ENCODE measurements at regions not wholly inside any gene's neighbourhood (a gene's known extent, or its start where the extent isn't known, plus 50 kb on each side); places are given as distances from the start of the nearest gene placed in this dataset.
"Not testable (repeated sequence)": the region's sequence is repeated elsewhere in the genome, so short reads cannot be mapped to it uniquely, and the experiment has no call there.

GRCh38 chrX:18102006-18102405 is 118.7 kb downstream of the BEND2 start:
- H3K4me3 ChIP-seq (ENCODE audit: low read depth, low read length), result no peak overlapping the region
- TF ChIP-seq CTCF (IDR thresholded peaks at IDR 0.05; ENCODE audit: insufficient read depth, low read depth, low read length), result no peak
- DNase-seq (ENCODE audit: low read depth), result no peak

GRCh38 chrX:18101087-18101486 is 119.6 kb downstream of the BEND2 start:
- DNase-seq (ENCODE audit: low read depth), result no peak
- no peak overlapping the region for H3K4me3 ChIP-seq (ENCODE audit: low read depth, low read length)
- no peak for TF ChIP-seq CTCF (IDR thresholded peaks at IDR 0.05; ENCODE audit: insufficient read depth, low read depth, low read length)

DNA sequence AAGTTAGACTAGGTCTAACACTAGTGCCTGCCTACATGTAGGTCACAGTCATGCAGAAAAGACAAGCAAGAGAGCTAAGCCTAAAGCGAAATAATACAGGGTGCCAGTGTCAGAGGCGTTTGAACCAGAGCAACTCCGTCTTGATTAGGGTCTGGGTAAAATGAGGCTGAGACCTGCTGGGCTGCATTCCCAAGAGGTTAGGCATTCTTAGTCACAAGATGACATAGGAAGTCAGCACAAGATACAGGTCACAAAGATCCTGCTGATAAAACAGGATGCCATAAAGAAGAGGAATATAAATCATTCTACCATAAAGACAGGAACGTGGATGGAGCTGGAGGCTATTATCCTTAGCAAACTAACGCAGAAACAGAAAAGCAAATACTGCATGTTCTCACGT is 120.9 kb downstream of the BEND2 start:
- DNase-seq (ENCODE audit: low read depth), result no peak
- H3K4me3 ChIP-seq (ENCODE audit: low read depth, low read length), result no peak overlapping the region
- no peak for TF ChIP-seq CTCF (IDR thresholded peaks at IDR 0.05; ENCODE audit: insufficient read depth, low read depth, low read length)

- no peak for DNase-seq (ENCODE audit: low read depth)
- no peak for TF ChIP-seq CTCF (IDR thresholded peaks at IDR 0.05; ENCODE audit: insufficient read depth, low read depth, low read length)
These were observed 121.9 kb downstream of the BEND2 start for GRCh38 chrX:18098763-18099162.

GRCh38 chrX:18076434-18076833 is 144.3 kb downstream of the BEND2 start:
- DNase-seq (ENCODE audit: low read depth), result no peak
- no peak for TF ChIP-seq CTCF (IDR thresholded peaks at IDR 0.05; ENCODE audit: insufficient read depth, low read depth, low read length)

More at GRCh38 chrX:18098763-18099162, 121.9 kb downstream of the BEND2 start:
- no peak overlapping the region for H3K4me3 ChIP-seq (ENCODE audit: low read depth, low read length)

GRCh38 chrX:18075603-18076002 is 145.1 kb downstream of the BEND2 start:
- no peak for TF ChIP-seq CTCF (IDR thresholded peaks at IDR 0.05; ENCODE audit: insufficient read depth, low read depth, low read length)
- no peak for DNase-seq (ENCODE audit: low read depth)
- no peak overlapping the region for H3K4me3 ChIP-seq (ENCODE audit: low read depth, low read length)

More at GRCh38 chrX:18076434-18076833, 144.3 kb downstream of the BEND2 start:
- H3K4me3 ChIP-seq (ENCODE audit: low read depth, low read length), result no peak overlapping the region

DNA sequence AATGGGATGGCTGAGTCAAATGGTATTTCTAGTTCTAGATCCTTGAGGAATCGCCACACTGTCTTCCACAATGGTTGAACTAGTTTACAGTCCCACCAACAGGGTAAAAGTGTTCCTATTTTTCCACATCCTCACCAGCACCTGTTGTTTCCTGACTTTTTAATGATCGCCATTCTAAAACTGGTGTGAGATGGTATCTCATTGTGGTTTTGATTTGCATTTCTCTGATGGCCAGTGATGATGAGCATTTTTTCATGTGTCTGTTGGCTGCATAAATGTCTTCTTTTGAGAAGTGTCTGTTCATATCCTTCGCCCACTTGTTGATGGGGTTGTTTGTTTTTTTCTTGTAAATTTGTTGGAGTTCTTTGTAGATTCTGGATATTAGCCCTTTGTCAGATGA is 152.6 kb downstream of the BEND2 start:
- not testable (repeated sequence) for DNase-seq (ENCODE audit: low read depth); H3K4me3 ChIP-seq (ENCODE audit: low read depth, low read length)
